RPMI8226 (cell line): ENCODE measurements at regions not wholly inside any gene's neighbourhood (a gene's known extent, or its start where the extent isn't known, plus 50 kb on each side); places are given as distances from the start of the nearest gene placed in this dataset.
"Not testable (repeated sequence)": the region's sequence is repeated elsewhere in the genome, so short reads cannot be mapped to it uniquely, and the experiment has no call there.

Experiments used
- DNase-seq: peaks from one replicate; pipeline ENCODE4 v3.0.0-alpha.2; 2015

DNA sequence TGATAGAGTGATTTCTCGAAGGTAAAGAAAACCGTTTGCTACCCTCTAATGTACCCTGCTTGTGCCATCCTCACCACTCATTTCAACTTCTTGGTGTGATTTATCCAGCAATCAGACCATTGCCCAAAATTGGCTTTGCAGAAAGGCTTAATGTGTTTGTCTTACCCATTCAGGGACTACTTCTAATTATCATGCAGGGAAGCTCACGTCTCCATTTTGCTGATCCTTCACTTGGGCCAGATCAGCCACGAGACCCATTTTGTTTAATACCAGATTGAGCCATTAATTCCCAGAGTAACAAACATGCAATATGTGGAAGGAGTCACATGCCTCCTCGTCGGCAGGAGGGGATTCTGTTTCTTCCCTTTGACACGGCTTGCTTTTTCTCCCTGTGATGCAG lies 51.1 kb upstream of the CRY1 start:
- DNase-seq = no peak

DNA sequence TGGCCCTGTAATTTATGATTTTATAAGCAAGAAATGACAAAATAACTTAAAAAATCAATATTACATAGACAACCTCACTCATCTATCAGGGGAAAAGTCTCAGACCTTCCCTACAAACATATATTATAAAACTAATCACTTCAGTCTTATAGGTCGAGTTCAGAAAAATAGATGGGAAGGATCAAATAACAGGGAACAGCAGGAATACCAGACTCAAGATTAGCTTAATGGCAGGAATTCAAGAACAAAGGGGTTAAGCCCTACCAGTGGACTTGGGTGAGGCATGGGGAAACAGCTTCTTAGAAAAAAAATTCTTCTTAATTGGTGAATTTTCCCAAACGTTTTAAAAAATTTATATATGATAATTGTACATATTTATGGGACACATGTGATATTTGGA lies 51.6 kb upstream of the CRY1 start:
- no peak for DNase-seq

DNA sequence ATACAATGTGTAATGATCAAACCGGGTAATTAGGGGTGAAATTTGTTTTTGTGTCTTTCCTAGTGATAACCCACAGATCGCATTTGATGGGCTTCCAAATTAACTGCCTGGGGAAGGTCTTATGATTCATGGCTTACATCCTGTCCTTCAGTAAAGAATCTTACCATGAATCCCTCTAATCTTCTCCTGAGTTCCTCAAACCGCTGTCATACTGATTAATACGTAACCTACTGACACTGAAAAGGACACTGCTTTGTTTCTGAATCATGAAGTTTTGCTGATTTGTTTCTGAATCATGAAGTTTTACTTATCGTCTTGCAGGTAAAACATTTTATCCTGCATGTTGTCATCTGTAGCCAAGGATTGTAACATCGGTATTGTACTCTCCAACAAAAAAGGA lies 52.0 kb upstream of the CRY1 start:
- DNase-seq = no peak

DNA sequence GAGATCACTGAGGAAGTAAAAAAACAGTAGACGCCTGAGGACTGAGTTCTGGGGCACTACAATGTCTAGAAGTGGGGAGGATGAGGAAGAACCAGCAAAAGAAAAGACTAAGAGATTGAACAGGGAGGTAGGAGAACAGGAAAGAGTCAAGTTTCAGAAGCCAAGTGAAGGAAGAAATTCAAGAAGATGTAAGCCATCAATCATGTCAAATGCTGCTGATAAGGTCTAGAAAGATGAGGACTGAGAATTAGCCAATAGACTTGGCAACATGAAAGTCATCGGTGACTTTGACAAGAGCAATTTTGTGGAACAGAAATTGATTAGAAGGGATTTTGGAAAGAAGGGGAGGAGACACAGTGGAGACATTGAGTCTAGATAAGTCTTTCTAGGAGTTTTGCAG lies 54.8 kb upstream of the CRY1 start:
- no peak for DNase-seq

DNA sequence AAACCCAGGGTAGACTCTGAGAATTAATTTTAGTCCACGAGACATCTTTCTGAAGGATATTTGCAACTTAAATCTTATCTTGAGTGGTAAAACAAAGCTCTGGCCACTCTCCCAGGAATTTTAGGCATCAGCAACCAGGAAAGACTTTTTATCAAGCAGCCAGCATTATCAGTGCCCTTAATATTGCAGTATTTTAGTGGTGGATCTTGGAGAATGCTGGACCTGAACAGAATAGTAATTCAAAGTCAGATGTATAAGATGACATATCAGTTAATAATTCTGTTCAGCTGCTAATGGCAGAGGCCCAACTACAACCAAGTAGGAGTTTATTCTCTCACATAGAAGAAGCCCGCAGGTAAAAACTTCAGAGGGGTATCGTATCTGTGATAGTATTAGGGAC lies 59.0 kb upstream of the CRY1 start:
- no peak for DNase-seq

DNA sequence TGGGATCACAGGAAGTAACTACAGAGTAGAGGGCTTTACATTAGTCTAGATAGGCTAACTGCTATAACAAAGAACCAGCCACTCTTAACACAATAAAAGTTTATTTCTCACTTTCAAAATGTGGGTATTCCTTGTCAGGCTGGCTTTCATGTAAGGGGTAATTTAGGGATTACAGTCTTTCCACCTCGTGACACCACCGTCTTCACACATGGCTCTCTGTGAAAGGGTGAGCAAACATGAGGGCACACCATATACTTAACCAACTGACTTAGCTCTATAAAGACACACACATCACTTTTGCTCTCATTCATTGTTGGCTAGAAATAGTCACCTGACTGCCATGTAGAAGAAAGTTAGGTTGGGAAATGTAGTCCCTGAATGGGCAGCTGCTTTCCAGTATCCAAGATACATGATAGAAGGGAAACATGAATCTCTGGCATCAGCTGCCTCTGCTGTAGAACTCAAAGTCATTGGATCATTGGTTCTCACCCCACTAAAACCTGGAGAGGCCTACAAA lies 66.1 kb upstream of the CRY1 start:
- no peak for DNase-seq

DNA sequence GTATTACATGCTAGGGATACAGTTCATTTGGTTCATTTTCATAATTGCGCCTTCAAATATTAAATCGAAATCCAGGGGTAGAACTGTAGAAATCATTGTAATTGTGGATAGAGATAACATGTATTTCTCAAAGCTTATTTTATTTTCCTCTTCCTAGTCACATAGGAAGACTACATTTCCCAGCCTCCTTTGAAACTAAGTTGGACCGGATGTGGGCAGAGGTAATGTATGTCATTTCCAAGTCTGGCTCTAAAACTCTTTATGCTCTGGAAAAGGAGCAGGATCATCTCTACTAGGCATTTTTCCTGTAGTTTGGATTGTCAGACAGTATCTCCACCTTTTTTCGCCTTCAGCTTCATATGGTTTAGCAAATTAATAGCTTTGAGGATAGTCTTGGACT lies 70.1 kb upstream of the CRY1 start:
- no peak for DNase-seq

DNA sequence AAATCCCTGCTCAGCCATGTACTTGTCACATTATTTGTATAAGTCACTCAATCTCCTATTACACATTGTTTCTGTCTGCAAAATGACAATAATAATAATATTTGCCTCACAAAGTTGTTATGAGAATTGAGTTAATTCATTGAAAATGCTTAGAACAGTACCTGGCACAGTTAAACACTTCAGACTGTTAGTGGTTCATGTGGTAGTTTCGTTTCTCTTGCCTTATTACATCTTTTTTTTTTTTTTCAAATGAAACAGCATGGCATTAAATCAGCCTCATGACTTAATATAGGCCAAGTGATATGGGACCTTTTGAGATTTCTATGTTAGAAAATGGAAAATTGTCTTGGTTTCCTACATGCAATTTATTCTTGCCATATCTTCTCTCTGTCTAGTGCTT lies 71.0 kb upstream of the CRY1 start:
- DNase-seq = no peak

DNA sequence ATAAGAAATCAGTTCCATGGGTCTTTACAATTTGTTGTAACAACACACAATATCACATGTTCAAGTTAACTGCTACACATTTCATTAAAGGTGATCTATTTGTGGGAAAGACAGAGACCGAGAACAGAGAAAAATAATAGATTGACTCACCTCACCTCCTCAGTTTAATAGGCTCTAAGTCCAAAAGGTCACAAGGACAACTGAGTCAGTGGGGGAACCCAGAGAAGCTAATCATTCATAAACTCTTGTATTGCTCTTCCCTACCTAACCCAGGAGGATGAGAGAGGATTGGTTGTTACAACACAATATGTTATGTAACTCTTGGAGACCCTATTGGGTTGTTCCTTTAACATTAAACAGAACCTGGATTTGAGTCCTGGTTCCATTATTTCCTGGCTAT lies 72.2 kb upstream of the CRY1 start:
- DNase-seq = no peak

DNA sequence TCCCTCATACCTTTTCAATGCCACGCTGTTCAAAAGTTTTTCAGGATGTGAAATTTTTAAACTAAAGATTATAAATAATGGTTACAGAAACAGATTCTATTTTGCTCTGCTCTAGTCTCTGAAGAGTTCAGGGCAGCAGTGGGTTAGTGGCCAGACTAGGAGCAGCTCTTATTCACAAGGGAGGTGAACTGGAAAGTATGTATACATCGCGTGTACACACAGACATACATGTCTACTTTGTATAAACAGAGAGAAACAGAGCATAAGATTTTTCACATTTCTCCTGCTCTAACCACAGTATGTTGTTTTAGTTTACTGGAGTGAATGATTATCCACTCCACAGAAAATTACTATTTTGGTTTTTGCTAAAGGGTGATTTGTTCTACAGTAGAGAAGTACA lies 74.4 kb upstream of the CRY1 start:
- no peak for DNase-seq

DNA sequence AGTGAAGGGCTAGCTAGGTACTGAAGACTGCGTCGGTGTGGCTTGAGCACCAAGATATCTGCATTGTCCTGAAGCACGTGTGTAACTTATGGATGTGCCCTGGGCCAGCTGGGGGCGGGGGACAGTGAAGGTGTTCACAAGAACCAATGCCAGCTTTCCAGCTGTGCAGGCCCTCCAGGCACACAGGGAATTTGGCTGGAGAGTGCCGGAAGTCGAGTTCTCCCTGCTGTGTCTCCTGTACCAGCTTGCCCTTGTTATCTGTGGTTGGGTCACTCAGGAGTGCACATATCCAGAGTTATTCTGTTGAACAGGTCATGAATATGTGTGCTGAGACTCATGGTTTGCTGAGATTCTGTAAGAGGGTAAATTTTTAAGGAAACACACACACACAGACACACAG lies 75.9 kb upstream of the CRY1 start:
- DNase-seq = no peak

DNA sequence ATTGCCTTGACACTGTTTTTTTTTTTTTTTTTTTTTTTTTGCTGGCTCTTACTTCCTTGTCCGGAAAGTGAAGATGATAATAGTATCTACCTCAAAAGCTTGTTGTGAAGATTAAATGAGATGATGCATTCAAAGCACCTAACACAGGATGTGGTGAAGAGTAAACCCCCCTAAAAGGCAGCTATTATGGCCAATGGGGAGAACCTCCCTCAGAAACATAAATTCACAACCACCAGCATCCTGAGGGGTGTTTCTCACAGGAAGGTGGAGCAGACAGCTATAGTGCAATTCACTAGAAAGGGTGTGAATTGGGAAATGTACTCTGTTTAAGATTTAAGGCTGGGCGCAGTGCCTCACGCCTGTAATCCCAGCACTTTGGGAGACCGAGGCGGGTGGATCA lies 85.4 kb upstream of the CRY1 start:
- no peak for DNase-seq

DNA sequence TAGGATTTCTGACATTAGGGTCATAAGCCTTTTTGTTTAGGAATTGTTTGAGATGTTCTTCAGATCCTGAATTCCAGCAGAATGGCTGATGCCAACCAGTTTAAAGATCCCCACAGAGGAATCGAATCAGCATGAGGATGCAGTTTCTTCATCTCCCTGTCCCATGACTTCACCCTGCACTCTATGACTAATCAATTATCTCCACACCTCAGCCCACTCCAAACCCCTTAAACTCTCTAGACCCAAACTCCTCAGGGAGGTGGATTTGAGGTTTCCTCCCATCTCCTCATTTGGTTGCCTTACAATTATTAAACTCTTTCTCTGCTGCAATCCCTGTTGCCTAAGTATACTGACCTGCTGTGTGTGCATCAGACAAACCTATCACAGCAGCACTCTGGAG lies 86.5 kb upstream of the CRY1 start:
- no peak for DNase-seq

DNA sequence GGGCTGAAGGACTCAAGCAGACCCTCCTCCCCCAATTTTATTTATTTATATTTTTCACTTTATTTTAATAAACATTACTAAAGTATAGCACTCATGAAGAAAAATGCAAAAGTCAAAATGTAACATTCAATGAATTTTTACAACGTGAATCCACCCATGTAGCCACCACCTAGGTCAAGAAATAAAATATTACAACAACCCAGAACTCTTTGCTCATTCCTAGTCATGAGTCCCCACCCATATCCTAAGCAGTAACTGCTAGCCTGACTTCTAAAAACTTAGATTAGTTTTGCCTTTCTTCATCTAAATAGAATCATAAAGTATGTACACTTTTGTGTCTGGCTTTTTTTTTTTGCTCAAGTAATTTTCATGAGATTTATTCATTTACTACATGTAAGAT lies 86.9 kb upstream of the CRY1 start:
- no peak for DNase-seq

DNA sequence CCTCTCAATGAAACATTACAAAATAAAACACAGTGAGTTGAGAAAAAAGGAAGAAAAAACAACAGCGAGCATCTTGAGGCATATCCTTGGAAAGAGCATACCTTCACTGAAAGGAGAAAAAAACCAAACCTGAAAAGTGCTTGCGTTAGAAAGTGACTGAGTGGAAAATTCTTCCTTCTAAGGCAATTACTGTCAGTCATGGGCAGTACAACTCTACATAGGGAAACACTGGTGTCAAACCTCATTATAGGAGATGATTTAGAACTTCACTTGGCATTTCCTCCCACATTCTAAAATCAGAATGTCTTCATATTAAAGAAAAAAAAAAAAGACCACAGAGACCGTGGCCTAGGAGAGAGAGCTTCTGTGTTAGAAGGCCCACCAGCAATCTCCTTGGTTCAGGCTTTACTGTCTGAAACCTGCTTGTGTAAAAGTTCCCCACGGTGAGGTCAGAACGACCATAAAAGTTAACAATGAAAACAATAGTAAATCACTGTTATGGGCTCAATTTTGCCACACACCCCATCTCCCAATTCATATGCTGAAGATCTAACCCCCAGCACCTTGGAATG lies 91.1 kb upstream of the CRY1 start:
- no peak for DNase-seq

DNA sequence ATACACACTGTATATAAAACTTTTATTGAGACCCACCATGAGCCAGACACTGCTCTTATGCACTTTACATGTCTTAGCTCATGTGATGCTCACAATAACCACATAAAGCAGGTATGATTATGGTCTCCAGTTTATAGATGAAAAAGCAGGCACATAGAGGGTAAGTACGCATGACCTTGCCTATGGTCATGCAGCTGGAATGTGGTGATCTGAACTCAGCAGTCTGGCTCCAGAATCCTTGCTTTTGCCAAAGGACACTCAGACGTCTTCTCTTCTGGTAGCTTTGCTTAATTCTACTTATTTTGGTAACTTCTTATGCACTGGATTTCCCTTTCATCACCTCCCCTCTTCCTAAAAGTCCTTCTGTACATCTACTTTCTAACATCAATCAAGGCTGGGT lies 103.3 kb upstream of the CRY1 start:
- no peak for DNase-seq

DNA sequence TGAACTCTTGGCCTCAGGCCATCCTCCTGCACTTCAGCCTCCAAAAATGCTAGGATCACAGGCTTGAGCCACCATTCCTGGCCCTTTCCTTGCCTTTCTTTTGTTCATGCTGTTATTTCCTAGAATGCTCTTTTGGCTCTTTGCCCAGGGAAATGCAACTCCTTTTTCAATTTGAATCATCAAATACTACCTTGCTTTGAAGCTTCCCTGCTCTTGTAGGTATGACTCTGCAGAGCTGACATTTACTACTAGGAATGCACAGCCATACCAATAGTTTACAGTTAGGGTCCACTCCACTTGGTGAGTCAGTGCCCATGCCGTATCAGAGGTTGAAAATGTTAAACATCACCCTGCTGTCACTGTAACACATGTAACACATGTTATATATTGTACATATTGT lies 107.0 kb upstream of the CRY1 start:
- no peak for DNase-seq

DNA sequence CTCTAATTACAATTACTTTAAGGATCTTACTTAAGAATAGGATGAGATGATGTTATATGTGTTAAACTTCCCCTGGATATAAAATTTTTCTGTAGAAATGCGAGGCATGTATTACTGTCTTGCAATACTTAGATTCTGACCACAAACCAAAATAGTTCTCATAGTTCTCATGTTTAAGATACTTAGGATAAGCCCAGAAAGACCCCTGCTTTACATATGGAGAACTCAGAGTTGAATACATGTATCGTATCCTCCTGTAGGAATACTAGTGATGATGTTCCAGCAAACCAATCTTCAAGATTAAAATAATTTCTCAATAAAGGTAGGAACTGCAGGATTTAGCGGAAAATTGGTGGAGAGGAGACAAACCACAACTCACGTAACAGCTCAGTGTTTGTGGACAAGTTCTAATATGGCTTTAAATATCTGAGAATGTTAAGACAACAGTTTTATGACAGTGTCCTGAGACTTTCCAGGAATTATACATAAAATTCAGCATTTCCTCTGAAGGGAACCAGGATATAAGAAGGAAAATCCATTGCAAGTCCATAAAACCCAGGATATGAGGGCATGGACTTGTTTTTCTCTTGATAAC lies 114.7 kb upstream of the CRY1 start:
- DNase-seq = no peak

DNA sequence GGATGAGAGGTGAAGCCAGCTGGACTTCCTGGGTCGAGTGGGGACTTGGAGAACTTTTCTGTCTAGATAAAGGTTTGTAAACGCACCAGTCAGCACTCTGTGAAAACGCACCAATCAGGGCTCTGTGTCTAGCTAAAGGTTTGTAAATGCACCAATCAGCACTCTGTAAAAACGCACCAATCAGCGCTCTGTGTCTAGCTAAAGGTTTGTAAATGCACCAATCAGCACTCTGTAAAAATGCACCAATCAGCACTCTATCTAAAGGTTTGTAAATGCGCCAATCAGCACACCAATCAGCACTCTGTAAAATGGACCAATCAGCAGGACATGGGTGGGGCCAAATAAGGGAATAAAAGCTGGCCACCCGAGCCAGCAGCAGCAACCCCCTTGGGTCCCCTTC lies 116.4 kb upstream of the CRY1 start:
- not testable (repeated sequence) for DNase-seq

DNA sequence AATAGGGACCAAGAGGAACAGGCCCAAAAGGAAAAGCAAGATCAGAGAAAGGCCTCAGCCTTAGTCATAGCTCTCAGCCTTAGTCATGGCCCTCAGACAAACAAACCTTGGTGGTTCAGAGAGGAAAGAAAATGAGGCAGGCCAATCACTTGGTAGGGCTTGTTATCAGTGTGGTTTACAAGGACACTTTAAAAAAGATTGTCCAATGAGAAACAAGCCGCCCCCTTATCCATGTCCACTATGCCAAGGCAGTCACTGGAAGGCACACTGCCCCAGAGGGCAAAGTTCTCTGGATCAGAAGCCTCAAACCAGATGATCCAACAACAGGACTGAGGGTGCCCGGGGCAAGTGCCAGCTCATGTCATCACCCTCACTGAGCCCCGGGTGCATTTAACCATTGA lies 121.0 kb upstream of the CRY1 start:
- not testable (repeated sequence) for DNase-seq

DNA sequence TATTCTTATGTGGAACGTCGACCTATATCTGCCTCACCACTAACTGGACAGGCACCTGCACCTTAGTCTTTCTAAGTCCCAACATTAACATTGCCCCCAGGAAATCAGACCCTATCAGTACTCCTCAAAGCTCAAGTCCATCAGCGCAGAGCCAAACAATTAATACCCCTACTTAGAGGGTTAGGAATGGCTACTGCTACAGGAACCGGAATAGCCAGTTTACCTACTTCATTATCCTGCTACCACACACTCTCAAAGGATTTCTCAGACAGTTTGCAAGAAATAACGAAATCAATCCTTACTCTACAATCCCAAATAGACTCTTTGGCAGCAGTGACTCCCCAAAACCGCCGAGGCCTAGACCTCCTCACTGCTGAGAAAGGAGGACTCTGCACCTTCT lies 123.1 kb upstream of the CRY1 start:
- DNase-seq = not testable (repeated sequence)

DNA sequence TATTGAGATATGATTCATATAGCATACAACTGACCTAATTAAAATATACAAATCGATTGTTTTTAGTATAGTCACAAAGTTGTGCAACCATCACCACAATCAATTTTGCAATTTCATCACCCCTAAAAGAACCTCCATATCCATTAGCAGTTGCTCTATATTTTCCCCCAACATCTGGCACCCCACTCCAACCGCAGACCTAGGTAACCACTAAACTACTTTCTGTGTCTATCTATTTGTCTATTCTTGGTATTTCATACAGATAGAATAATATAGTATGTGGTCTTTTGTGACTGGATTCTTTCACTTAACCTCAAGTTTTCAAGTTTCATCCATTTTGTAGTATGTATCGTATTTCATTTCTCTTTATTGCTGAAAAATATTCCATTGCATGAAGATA lies 126.0 kb upstream of the CRY1 start:
- DNase-seq = no peak

DNA sequence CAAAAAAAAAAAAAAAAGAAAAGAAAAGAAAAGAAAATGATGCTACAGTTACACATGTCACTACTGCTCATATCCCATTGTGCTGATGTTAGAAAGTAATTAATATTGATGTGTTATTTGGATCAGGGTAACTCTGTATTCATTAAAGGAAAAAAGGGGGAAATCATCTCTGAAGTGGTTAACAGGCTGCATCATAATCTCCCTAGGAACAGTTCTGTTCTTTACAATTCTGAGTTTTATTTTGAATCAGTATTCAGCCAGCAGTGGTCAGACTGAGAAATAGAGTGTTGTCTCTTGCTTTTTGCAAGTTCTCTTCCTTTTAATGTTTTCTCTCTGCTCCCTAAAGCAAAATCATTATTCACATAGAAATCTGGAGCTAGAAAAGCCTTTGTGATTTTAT lies 128.6 kb upstream of the CRY1 start:
- DNase-seq = no peak

DNA sequence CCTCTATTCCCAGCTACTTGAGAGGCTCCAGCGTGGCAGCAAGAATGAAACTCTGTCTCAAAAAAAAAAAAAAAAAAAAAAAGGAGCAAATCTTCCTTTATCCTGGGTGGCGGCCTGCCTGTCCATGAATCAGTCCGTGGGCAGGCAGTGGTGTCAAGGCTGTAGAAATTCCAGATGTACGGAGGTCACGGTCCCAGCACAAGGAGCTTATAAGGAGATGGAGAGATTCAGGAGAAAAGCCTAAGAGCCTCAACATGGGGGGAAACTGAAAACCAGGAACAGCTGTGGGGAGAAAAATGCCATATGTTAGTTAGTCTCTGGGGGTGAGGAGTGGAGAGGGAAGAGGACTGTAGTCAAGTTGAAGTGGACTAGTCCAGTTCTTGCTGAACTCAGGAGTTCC lies 130.5 kb upstream of the CRY1 start:
- DNase-seq = no peak

DNA sequence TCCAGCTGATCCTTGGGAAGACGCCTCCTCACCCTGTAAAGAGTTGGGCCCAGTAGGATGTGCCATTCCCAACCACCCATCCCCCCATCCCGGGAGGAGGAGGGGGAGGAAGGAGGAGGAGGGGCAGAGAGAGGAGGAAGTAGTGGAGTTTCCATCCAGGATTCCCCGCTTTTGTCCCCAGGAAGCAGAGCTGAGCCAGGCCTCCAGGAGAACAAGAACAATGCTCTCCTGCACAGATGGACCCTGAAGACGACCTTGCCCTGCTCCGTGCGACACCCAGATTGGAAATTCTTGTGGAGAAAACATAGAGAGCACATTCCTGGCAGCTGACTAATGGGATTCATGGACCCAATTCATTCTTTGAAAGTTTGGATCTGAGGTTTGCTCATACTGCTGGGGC lies 132.3 kb upstream of the CRY1 start:
- DNase-seq = no peak

DNA sequence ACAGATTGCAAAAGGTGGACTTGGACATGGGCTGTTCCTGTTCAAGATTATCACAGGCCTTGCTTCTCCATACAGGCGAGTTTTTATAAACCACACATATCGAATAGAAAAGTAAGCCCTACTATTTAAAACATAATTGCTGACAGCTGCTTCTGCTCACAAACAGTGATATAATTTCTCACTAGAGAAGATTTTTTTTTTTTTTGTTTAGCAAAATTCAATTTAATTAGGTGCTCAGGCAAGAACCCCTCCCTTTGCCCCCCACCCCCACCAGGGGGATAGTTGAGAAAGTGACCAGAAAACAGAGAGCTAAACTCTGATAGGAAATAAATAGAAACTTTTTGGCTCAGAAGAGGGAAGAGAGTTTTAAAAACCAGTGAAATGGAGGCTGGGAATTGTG lies 132.8 kb upstream of the CRY1 start:
- no peak for DNase-seq
